Esophagus squamous epithelium (tissue), 5 donors: ENCODE measurements at regions not wholly inside any gene's neighbourhood (a gene's known extent, or its start where the extent isn't known, plus 50 kb on each side); places are given as distances from the start of the nearest gene placed in this dataset.

ENCODE experiments used
- DNase-seq: peaks from one replicate; lab custom pipeline; 2025; lab: John Stamatoyannopoulos, UW
- H3K27ac ChIP-seq, 4 donors: fragments of 200-600 bp; sonication (generic); one replicate each; pipeline ENCODE4 v1.5.1; 2016 to 2019; ENCODE audit warnings: mild to moderate bottlenecking in 1 of 4
- H3K27me3 ChIP-seq, 4 donors: fragments of 200-600 bp; sonication (generic); 1 replicate in 3 of 4; 2 replicates in 1 of 4; pipeline versions ENCODE4 v1.5.1 to v1.6.0; 2017 to 2021; ENCODE audit warnings: antibody characterized with exemption in 1 of 4
- H3K36me3 ChIP-seq, 3 donors: fragments of 200-600 bp; sonication (generic); one replicate each; pipeline ENCODE4 v1.5.1; 2016 to 2019
- H3K4me1 ChIP-seq, 3 donors: fragments of 200-600 bp; sonication (generic); one replicate each; pipeline ENCODE4 v1.5.1; 2017 to 2019
- H3K4me3 ChIP-seq, 4 donors: fragments of 200-600 bp; sonication (generic); 1 replicate in 3 of 4; 2 replicates in 1 of 4; pipeline ENCODE4 v1.5.1; 2016 to 2019; ENCODE audit warnings: mild to moderate bottlenecking in 2 of 4, moderate library complexity in 1 of 4
- H3K9me3 ChIP-seq, 3 donors: fragments of 200-600 bp; sonication (generic); one replicate each; pipeline ENCODE4 v1.5.1; 2016 to 2019
- POLR2A ChIP-seq, 4 donors: fragments of 450-650 bp; IDR thresholded peaks; one replicate each; pipeline ENCODE4 v1.6.1; 2017; ENCODE audit warnings: antibody characterized with exemption in 4 of 4, mild to moderate bottlenecking in 4 of 4, moderate library complexity in 3 of 4
- WGBS, 2 donors: methylation state at CpG; one replicate each; pipeline ENCODE4 v1.1.5; 2018; 5-methylcytosine and 5-hydroxymethylcytosine counted together
- intact Hi-C: fragments of 100-400 bp; cut with DNase I; formaldehyde crosslinking; loops from one replicate; pipeline ENCODE4 v1.15.0; 2022
- TF ChIP-seq, protein P1 (sequence below), 6 experiments: fragments of 450-650 bp in 4 of 6; fragments of 200-600 bp in 2 of 6; sonication (generic) in 2 of 6; IDR thresholded peaks; one replicate each; pipeline ENCODE4 v1.5.1; 2016 to 2019; ENCODE audit warnings: antibody characterized with exemption in 6 of 6, mild to moderate bottlenecking in 4 of 6, moderate library complexity in 4 of 6
- donor health status: DM: yes; HTN: yes; CAD: no.

- H3K27ac ChIP-seq: no peak overlapping the region
- no peaks in the 10 kb centered on the region for H3K27me3 ChIP-seq
- TF ChIP-seq, protein P1, sequence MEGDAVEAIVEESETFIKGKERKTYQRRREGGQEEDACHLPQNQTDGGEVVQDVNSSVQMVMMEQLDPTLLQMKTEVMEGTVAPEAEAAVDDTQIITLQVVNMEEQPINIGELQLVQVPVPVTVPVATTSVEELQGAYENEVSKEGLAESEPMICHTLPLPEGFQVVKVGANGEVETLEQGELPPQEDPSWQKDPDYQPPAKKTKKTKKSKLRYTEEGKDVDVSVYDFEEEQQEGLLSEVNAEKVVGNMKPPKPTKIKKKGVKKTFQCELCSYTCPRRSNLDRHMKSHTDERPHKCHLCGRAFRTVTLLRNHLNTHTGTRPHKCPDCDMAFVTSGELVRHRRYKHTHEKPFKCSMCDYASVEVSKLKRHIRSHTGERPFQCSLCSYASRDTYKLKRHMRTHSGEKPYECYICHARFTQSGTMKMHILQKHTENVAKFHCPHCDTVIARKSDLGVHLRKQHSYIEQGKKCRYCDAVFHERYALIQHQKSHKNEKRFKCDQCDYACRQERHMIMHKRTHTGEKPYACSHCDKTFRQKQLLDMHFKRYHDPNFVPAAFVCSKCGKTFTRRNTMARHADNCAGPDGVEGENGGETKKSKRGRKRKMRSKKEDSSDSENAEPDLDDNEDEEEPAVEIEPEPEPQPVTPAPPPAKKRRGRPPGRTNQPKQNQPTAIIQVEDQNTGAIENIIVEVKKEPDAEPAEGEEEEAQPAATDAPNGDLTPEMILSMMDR (IDR thresholded peaks at IDR 0.05): no peak
- TF ChIP-seq POLR2A (IDR thresholded peaks at IDR 0.05): no peak
- H3K9me3 ChIP-seq: peaks cover 0 to 15% (median 0%) of the 10 kb centered on the region in 3 donors
- intact Hi-C loops: no loop called here
- H3K36me3 ChIP-seq: no peaks in the 10 kb centered on the region
- no peak for DNase-seq
- WGBS, 2 donors: 64 to 82% methylated on average over 1 of the region's 1 CpG
- H3K4me3 ChIP-seq: no peak overlapping the region
- peaks cover 0 to 8% (median 0%) of the 10 kb centered on the region in 3 donors for H3K4me1 ChIP-seq
Observed at GRCh38 chr5:71978216-71978615, 129.1 kb upstream of the MAP1B start.

DNA sequence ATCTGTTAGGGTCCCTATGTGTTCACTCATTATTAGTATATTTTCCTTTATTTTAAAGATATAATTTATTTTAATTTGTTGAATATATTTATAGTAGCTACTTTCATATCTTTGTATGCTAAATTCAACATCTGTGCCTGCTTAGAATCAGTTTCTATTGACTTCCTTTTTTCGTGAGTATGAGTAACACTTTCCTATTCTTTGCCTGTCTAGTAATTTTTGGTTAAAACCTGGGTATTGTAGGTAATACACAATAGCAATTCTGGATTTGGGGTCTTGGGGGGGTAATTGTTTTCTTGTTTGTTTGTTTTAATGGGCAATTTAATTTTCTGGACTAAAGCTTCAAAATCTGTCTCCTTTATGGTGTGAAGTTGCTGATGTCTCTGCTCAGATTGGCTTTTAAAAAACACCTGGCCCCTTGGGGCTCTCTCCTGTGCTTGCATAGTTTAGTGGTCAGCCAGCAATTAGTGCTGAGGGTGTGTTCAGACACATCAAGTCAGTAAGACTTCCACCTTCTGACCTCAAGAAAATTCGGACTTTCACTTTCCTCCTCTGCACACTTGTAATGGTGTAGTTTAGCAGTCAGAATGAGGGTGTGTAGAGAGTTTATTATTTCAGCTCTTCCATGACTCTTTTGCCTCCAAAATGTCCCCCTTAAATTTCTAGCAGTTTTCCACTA, 124.4 kb upstream of the MAP1B start:
- H3K4me3 ChIP-seq: no peak overlapping the region
- H3K9me3 ChIP-seq: peaks cover 0 to 15% (median 0%) of the 10 kb centered on the region in 3 donors
- H3K27me3 ChIP-seq: no peaks in the 10 kb centered on the region
- TF ChIP-seq POLR2A (IDR thresholded peaks at IDR 0.05): no peak
- TF ChIP-seq, protein P1 (IDR thresholded peaks at IDR 0.05): no peak
- no peak overlapping the region for H3K27ac ChIP-seq
- intact Hi-C loops: no loop called here
- no peak for DNase-seq
- 71 to 85% methylated on average over 2 of the region's 2 CpGs for WGBS, 2 donors
- no peaks in the 10 kb centered on the region for H3K36me3 ChIP-seq
- H3K4me1 ChIP-seq: no peaks in the 10 kb centered on the region

DNA sequence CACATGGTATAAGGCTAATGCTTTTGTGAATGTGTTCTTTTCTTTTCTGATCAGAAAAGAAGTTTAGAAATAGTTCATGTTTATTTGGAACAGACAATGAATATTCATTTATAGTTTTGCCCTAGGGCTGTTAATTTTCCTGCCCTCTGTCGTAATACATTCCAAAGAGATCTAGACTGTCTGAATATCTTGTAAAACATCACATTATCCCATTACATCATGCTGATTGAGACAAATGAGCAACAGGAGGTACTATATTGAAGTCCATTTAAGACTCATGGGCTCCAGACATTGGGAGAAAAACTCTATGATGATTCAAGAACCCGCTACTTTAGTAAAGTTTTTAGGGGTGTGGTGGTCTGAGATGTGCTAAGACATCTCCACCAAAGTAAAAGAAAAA, 121.2 kb upstream of the MAP1B start:
- no peak for DNase-seq
- Histone ChIP-seq H3K4me1 (no peaks in the 10 kb centered on the region), H3K36me3 (no peaks in the 10 kb centered on the region), H3K9me3 (peaks cover 0 to 15% (median 0%) of the 10 kb centered on the region in 3 donors), H3K4me3 (no peak overlapping the region), H3K27me3 (no peaks in the 10 kb centered on the region), H3K27ac (no peak overlapping the region)
- 54 to 72% methylated on average over 2 of the region's 2 CpGs for WGBS, 2 donors
- TF ChIP-seq, protein P1 (IDR thresholded peaks at IDR 0.05): no peak
- TF ChIP-seq POLR2A (IDR thresholded peaks at IDR 0.05): no peak
- intact Hi-C loops: no loop called here

DNA sequence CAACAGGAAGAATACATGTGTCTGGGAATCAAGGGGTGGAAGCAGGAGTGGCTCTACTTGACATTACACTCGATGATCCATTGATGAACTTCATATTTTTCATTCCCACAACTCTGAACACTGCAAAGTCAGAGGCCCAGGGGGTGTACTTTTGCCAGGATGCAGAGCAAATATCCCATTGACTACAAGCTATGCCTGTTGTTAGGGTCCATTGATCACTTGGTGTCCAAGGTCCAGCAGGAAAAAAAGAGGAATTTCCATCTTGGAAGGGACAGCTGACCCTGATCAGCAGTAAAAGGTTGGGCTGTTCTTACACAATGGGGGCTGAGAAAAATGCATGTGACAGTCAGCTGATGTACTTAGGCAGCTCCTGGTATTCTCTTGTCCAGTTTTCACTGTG, 118.5 kb upstream of the MAP1B start:
- no peaks in the 10 kb centered on the region for H3K27me3 ChIP-seq
- no peak for TF ChIP-seq POLR2A (IDR thresholded peaks at IDR 0.05)
- TF ChIP-seq, protein P1 (IDR thresholded peaks at IDR 0.05): no peak
- intact Hi-C loops: no loop called here
- H3K27ac ChIP-seq: no peak overlapping the region
- DNase-seq: no peak
- no peak overlapping the region for H3K4me3 ChIP-seq
- H3K9me3 ChIP-seq: no peaks in the 10 kb centered on the region
- 80 to 83% methylated on average over 1 of the region's 1 CpG for WGBS, 2 donors
- H3K36me3 ChIP-seq: no peaks in the 10 kb centered on the region
- no peaks in the 10 kb centered on the region for H3K4me1 ChIP-seq

DNA sequence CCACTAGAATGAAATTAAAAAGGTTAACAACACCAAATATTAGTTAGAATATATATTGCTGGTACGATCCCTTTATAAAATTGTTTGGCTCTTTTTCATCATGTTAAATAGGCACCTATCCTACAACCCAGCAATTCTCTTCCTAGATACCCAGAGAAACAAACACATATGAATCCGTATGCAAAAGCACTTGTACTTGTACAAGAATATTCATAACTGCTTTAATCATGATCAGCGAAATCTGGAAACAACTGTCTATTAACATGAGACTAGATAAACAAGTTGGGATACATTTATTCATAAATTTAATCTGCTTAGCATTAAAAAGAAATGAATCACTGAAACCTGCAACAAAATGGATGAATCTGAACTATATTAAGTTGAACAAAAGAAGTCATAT, 113.7 kb upstream of the MAP1B start:
- intact Hi-C loops: no loop called here
- no peaks in the 10 kb centered on the region for H3K27me3 ChIP-seq
- H3K9me3 ChIP-seq: no peaks in the 10 kb centered on the region
- no peak overlapping the region for H3K27ac ChIP-seq
- no peak overlapping the region for H3K4me3 ChIP-seq
- WGBS, 2 donors: 77 to 79% methylated on average over 3 of the region's 3 CpGs
- H3K36me3 ChIP-seq: no peaks in the 10 kb centered on the region
- no peak for TF ChIP-seq POLR2A (IDR thresholded peaks at IDR 0.05)
- TF ChIP-seq, protein P1 (IDR thresholded peaks at IDR 0.05): no peak
- H3K4me1 ChIP-seq: no peaks in the 10 kb centered on the region
- no peak for DNase-seq
